IMR-90 (cell line): ENCODE measurements at regions not wholly inside any gene's neighbourhood (a gene's known extent, or its start where the extent isn't known, plus 50 kb on each side); places are given as distances from the start of the nearest gene placed in this dataset.

ENCODE experiments used
- ATAC-seq: fragments of 200-7000 bp; cut with Tn5 transposase; 2 replicates; pipeline ENCODE4 v1.9.1; 2020; ENCODE audit warnings: low read depth, mild to moderate bottlenecking, moderate library complexity
- BruUV-seq: library from RNA; stranded (reverse); fragments of 400-500 nt; replicated peaks from 2 replicates; lab custom pipeline; 2021; lab: Mats Ljungman, UMichigan
- CTCF ChIA-PET: fragments of 300-600 bp; formaldehyde crosslinking; extraction: SDS; loops from one replicate; lab custom pipeline; 2021; ENCODE audit warnings: antibody characterized with exemption; lab: Yijun Ruan, JAX
- POLR2A ChIA-PET: fragments of 300-600 bp; sonication (Branson Sonifier 250); formaldehyde crosslinking; loops from one replicate; lab custom pipeline; 2022; ENCODE audit warnings: antibody characterized with exemption; ENCODE audit not compliant: unreplicated experiment; lab: Charles Lee
- DNase-seq: peaks from one replicate; pipeline ENCODE4 v3.0.0; 2013
- H2AFZ ChIP-seq: replicated peaks from 2 replicates; pipeline ENCODE3; 2013; ENCODE audit warnings: low read length, mild to moderate bottlenecking; ENCODE audit not compliant: poor library complexity
- H2AK5ac ChIP-seq: 2 replicates; pipeline ENCODE4 v1.6.1; 2013; ENCODE audit warnings: low read depth, low read length, inconsistent platforms
- H2AK9ac ChIP-seq: replicated peaks from 2 replicates; pipeline ENCODE3; 2013; ENCODE audit warnings: mild to moderate bottlenecking, low read depth, low read length, moderate library complexity; ENCODE audit not compliant: poor library complexity
- H2BK120ac ChIP-seq: 2 replicates; pipeline ENCODE4 v1.6.1; 2013; ENCODE audit warnings: low read depth, low read length, inconsistent platforms
- H2BK15ac ChIP-seq: 3 replicates; pipeline ENCODE4 v1.6.1; 2013; ENCODE audit warnings: low read depth, low read length, inconsistent platforms
- H2BK20ac ChIP-seq: 2 replicates; pipeline ENCODE4 v1.6.1; 2013; ENCODE audit warnings: low read depth, mild to moderate bottlenecking, inconsistent platforms, low read length, moderate library complexity
- H2BK5ac ChIP-seq: 2 replicates; pipeline ENCODE4 v1.6.1; 2013; ENCODE audit warnings: mild to moderate bottlenecking, low read depth, low read length, inconsistent platforms; ENCODE audit not compliant: poor library complexity, severe bottlenecking
- H3K14ac ChIP-seq: replicated peaks from 2 replicates; pipeline ENCODE4 v1.6.1; 2013; ENCODE audit warnings: low read depth, low read length, inconsistent platforms
- H3K18ac ChIP-seq: 2 replicates; pipeline ENCODE4 v1.6.1; 2013; ENCODE audit warnings: low read depth, low read length, control low read depth
- H3K23ac ChIP-seq: 2 replicates; pipeline ENCODE4 v1.6.1; 2013; ENCODE audit warnings: low read depth, low read length, inconsistent platforms
- H3K27ac ChIP-seq: 2 replicates; pipeline ENCODE4 v1.5.1; 2013; ENCODE audit warnings: mild to moderate bottlenecking, control low read depth, low read length; ENCODE audit not compliant: insufficient read depth
- H3K27me3 ChIP-seq: 2 replicates; pipeline ENCODE4 v1.6.1; 2013; ENCODE audit warnings: low read length; ENCODE audit not compliant: control insufficient read depth, insufficient read depth
- H3K36me3 ChIP-seq: 2 replicates; pipeline ENCODE4 v1.6.1; 2013; ENCODE audit warnings: low read length, mixed read lengths; ENCODE audit not compliant: control insufficient read depth, insufficient read depth
- H3K4ac ChIP-seq: 2 replicates; pipeline ENCODE4 v1.6.1; 2013; ENCODE audit warnings: low read depth, low read length, inconsistent platforms
- H3K4me1 ChIP-seq: 2 replicates; pipeline ENCODE4 v1.6.1; 2013; ENCODE audit warnings: low read length, mixed read lengths; ENCODE audit not compliant: control insufficient read depth, insufficient read depth
- H3K4me2 ChIP-seq: 2 replicates; pipeline ENCODE4 v1.6.1; 2013; ENCODE audit warnings: low read depth, mild to moderate bottlenecking, control low read depth, low read length, moderate library complexity
- H3K4me3 ChIP-seq: 2 replicates; pipeline ENCODE4 v1.5.1; 2013; ENCODE audit warnings: low read depth, mild to moderate bottlenecking, control low read depth, low read length, moderate library complexity; ENCODE audit not compliant: insufficient read depth
- H3K56ac ChIP-seq: 2 replicates; pipeline ENCODE4 v1.6.1; 2013; ENCODE audit warnings: low read length, inconsistent platforms; ENCODE audit not compliant: insufficient read depth; ENCODE audit errors: extremely low read depth
- H3K79me1 ChIP-seq, 2 experiments: 2 replicates each; pipeline ENCODE4 v1.6.1; 2013; ENCODE audit warnings: low read length in 2 of 2, inconsistent platforms in 1 of 2, low read depth in 1 of 2
- H3K9ac ChIP-seq: 2 replicates; pipeline ENCODE4 v1.6.1; 2013; ENCODE audit warnings: low read depth, low read length, control low read depth
- H3K9me1 ChIP-seq: 2 replicates; pipeline ENCODE4 v1.6.1; 2013; ENCODE audit warnings: low read length, inconsistent platforms; ENCODE audit not compliant: insufficient read depth
- H3K9me3 ChIP-seq: 2 replicates; pipeline ENCODE4 v1.6.1; 2013; ENCODE audit warnings: low read length; ENCODE audit not compliant: control insufficient read depth, insufficient read depth
- H4K20me1 ChIP-seq: 2 replicates; pipeline ENCODE4 v1.6.1; 2013; ENCODE audit warnings: low read length, inconsistent platforms; ENCODE audit not compliant: insufficient read depth
- H4K5ac ChIP-seq: 2 replicates; pipeline ENCODE4 v1.6.1; 2013; ENCODE audit warnings: mild to moderate bottlenecking, low read depth, low read length, control low read depth
- H4K8ac ChIP-seq, 2 experiments: 2 replicates each; pipeline ENCODE4 v1.6.1; 2013; ENCODE audit warnings: low read depth in 2 of 2, low read length in 2 of 2, control low read depth in 1 of 2, inconsistent platforms in 1 of 2
- H4K91ac ChIP-seq: 2 replicates; pipeline ENCODE4 v1.6.1; 2013; ENCODE audit warnings: low read depth, low read length, inconsistent platforms; ENCODE audit not compliant: insufficient read depth
- BHLHE40 ChIP-seq: fragments of 150-350 bp; IDR thresholded peaks from 2 replicates; pipeline ENCODE4 v1.6.1; 2016; ENCODE audit warnings: mild to moderate bottlenecking, low read depth, low read length
- CHD1 ChIP-seq: IDR thresholded peaks from 2 replicates; pipeline ENCODE4 v1.6.1; 2012; ENCODE audit warnings: low read depth, low read length, improper control_type of control experiment
- CTCF ChIP-seq: conservative IDR thresholded peaks from 2 replicates; pipeline ENCODE4 v1.5.1; 2012; ENCODE audit warnings: mild to moderate bottlenecking, low read depth, low read length, improper control_type of control experiment
- FOS ChIP-seq: fragments of 150-350 bp; IDR thresholded peaks from 2 replicates; pipeline ENCODE4 v1.6.1; 2016; ENCODE audit warnings: low read depth, low read length
- MAFK ChIP-seq: IDR thresholded peaks from 2 replicates; pipeline ENCODE4 v1.6.1; 2012; ENCODE audit warnings: low read depth, low read length, improper control_type of control experiment
- POLR2A ChIP-seq: IDR thresholded peaks from 2 replicates; pipeline ENCODE4 v1.6.1; 2012; ENCODE audit warnings: mild to moderate bottlenecking, low read depth, low read length
- RCOR1 ChIP-seq: IDR thresholded peaks from 2 replicates; pipeline ENCODE4 v1.6.1; 2012; ENCODE audit warnings: mild to moderate bottlenecking, low read length, improper control_type of control experiment; ENCODE audit not compliant: insufficient replicate concordance
- RFX5 ChIP-seq: IDR thresholded peaks from 2 replicates; pipeline ENCODE4 v1.8.0; 2012; ENCODE audit warnings: low read depth, mild to moderate bottlenecking, low read length, moderate library complexity
- SMC3 ChIP-seq: fragments of 150-350 bp; IDR thresholded peaks from 2 replicates; pipeline ENCODE4 v1.6.1; 2016; ENCODE audit warnings: low read depth, mild to moderate bottlenecking, antibody characterized with exemption, low read length, moderate library complexity
- WGBS, 2 experiments: methylation state at CpG; one replicate each; pipeline versions ENCODE4 v1.1.5 to v1.1.7; 2013; ENCODE audit warnings: missing lambda C conversion rate in 2 of 2; ENCODE audit not compliant: insufficient read length in 1 of 2; ENCODE audit errors: extremely low coverage in 2 of 2; 5-methylcytosine and 5-hydroxymethylcytosine counted together
- dilution Hi-C: fragments of 300-500 bp; cut with HindIII; formaldehyde crosslinking; loops from one replicate; pipeline ENCODE4 v1.14.3; 2018; ENCODE audit warnings: low sequenced_read_pairs; ENCODE audit not compliant: unreplicated experiment
- in situ Hi-C: fragments of 300-500 bp; cut with MboI; formaldehyde crosslinking; loops from 3 replicates; pipeline ENCODE4 v1.14.3; 2019; ENCODE audit warnings: low sequenced_read_pairs, inconsistent platforms, mixed read lengths
- intact Hi-C: fragments of 100-400 bp; cut with micrococcal nuclease; formaldehyde crosslinking; loops from 2 replicates; pipeline ENCODE4 v1.10.0; 2022

- Histone ChIP-seq H2BK20ac (no peak overlapping the region), H3K18ac (no peak overlapping the region), H2AFZ (no peak overlapping the region), H4K5ac (no peak overlapping the region), H3K4me2 (no peak overlapping the region), H2BK120ac (no peak overlapping the region), H3K4ac (no peak overlapping the region), H2BK15ac (no peak overlapping the region), H3K79me1 (no peaks in the 10 kb centered on the region), H4K20me1 (no peaks in the 10 kb centered on the region), H4K8ac (no peak overlapping the region), H3K56ac (no peak overlapping the region), H2AK5ac (no peak overlapping the region), H3K14ac (no peak overlapping the region), H4K91ac (no peak overlapping the region), H3K9me3 (peaks cover 11% of the 10 kb centered on the region), H3K27ac (no peak overlapping the region), H3K9me1 (no peaks in the 10 kb centered on the region), H3K36me3 (no peaks in the 10 kb centered on the region), H3K4me3 (no peak overlapping the region), H3K4me1 (no peaks in the 10 kb centered on the region), H3K23ac (no peak overlapping the region), H2BK5ac (no peak overlapping the region), H3K27me3 (no peaks in the 10 kb centered on the region), H3K9ac (no peak overlapping the region), H2AK9ac (no peak overlapping the region)
- ATAC-seq (no peak), DNase-seq (no peak)
- CTCF ChIA-PET: no interaction called here
- BruUV-seq: no TSS peak
- POLR2A ChIA-PET: no interaction called here
- intact Hi-C loops: no loop called here
- in situ Hi-C loops: no loop called here
- no CpG with 5 or more reads among the region's 4 CpGs for WGBS, 2 experiments
- dilution Hi-C loops: no loop called here
- TF ChIP-seq CTCF (no peak), POLR2A (no peak), RFX5 (no peak), FOS (no peak), RCOR1 (no peak), CHD1 (no peak), SMC3 (no peak), MAFK (no peak), BHLHE40 (no peak)
Observed at GRCh38 chr18:77708826-77709506, 459.3 kb downstream of the GALR1 start.
